NCI-H128 (cell line): ENCODE measurements at regions not wholly inside any gene's neighbourhood (a gene's known extent, or its start where the extent isn't known, plus 50 kb on each side); places are given as distances from the start of the nearest gene placed in this dataset.

ENCODE experiments used
- DNase-seq: peaks from one replicate; lab custom pipeline; 2025; ENCODE audit not compliant: unreplicated experiment; lab: John Stamatoyannopoulos, UW

- no peak for DNase-seq
These were observed 237.6 kb downstream of the QKI start for GRCh38 chr6:163651915-163652668.

DNA sequence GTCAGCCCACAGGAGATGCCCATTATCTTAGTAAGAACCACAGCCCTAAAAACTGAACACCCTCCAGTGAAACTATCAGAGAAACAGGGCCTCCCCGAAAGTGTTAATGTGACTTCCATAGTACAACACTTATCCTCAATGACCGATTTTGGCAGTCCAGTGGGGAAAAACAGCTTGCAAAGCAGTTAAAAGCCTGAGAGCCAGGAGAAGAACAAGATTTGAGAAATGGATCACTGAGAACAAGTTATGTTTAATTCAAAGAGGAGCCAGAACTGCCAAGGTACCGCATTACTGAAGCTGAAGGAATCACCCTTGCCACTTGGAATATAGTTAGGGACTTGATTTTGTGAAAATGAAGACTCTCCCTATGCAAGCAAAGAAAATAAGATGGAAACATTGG is 236.9 kb downstream of the QKI start:
- no peak for DNase-seq

- no peak for DNase-seq
These were observed 234.3 kb downstream of the QKI start for GRCh38 chr6:163648868-163649267.

DNA sequence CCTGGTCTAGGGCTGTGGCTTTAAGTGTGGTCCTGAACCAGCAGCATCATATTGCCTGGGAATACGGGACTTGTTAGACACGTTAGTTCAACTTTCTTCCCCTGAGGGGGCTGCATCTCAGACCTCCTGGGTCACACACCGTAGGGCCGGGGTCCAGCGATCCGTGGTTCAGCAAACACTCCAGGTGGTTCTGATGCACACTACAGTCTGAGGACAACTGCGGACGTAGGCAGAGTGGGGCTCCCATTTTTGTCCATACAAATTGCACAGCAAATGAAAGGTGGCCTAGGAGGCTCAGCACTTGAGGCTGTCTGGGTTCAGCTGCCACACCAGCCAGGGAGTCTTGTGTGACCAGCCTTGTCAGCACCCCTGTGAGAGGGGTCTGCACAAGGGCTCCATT is 233.1 kb downstream of the QKI start:
- no peak for DNase-seq

DNA sequence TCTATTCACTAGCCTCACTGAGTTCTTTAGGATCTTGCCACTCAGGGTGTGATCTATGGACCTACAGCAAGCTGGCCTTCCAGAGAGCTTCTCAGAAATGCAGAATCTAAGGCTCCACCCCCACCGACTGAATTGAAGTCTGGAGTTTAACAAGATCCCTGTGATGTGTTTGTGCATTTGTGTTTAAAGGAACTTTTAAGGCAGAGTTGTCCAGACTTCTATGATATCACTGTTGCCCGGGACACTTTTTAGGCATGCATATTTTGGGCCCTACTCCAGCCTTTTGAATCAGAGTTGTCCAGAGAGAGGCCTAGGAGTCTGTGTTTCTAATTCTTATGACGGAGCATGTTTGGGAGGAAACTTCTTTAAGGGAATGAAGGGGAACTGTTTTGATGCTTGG is 232.3 kb downstream of the QKI start:
- no peak for DNase-seq

- no peak for DNase-seq
These were observed 231.6 kb downstream of the QKI start for GRCh38 chr6:163646133-163646532.

GRCh38 chr6:163645560-163645959 is 231.0 kb downstream of the QKI start:
- no peak for DNase-seq

DNA sequence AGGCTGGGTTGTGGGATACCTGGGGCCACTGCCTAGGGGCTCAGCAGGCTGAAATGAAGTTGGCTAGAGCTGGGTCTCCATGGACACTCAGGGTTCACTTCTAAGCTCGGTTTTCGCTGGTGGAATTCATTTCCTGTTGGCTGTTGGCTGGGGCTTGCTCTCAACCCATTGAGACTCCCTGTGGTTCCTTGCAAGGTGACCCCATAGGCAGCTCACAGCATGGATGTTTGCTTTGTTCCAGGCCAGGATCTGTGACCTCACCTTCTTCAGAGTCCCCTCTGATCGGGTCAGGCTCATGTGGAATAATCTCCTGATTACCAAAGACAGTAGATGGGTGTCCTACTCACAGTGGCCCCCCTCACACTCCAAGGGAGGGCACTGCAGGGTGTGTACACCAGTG is 229.3 kb downstream of the QKI start:
- no peak for DNase-seq

DNA sequence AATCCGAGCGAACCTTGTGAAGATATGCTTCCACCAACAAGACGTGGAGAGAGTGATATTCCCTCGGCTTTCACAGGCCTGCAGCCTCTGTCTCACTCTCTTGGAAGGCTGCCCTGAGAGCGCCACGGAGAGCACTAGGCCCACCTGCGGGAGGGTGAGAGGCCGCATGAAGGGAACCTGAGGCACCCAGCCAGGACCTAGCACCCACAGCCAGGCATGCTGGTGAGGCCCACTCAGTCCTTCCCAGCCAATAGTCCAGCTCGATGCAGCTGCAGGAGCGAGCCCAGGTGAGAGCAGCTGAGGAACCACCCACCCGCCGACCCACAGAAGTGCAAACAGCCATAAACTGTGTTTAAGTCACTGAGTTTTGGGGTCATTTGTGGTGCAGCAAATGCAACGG is 227.2 kb downstream of the QKI start:
- DNase-seq: no peak

- no peak for DNase-seq
These were observed 226.1 kb downstream of the QKI start for GRCh38 chr6:163640641-163641040.

GRCh38 chr6:163637524-163637923 is 223.0 kb downstream of the QKI start:
- no peak for DNase-seq

DNA sequence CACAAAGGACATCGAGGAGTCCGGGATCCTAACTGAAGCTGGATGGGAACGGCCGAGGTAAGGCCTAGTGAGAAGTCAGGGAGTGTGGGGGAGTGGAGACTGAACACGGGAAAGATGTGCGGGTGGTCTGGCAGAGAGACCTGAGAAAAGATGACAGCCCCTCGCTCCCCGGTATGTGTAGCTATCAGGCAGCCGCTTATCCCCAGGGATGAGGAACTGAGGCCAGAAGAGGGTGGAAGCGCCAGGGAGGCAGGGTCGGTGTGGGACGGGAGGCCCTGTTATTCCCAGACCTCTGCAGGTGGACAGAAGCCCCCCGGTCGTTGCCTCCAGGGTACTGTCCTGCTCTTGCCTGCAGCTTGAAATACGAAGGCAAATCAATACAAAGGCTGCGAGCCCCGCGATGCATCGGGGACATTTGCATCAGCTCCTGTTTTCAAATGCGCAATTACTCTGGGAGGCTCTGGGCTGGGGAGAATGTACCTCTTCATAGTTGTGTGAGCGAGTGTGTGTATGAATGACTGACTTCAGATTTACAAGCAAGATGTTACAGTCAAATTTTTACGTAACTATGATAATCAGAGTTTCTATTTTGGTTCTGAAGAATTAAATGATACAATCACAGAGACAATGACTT is 221.3 kb downstream of the QKI start:
- no peak for DNase-seq

DNA sequence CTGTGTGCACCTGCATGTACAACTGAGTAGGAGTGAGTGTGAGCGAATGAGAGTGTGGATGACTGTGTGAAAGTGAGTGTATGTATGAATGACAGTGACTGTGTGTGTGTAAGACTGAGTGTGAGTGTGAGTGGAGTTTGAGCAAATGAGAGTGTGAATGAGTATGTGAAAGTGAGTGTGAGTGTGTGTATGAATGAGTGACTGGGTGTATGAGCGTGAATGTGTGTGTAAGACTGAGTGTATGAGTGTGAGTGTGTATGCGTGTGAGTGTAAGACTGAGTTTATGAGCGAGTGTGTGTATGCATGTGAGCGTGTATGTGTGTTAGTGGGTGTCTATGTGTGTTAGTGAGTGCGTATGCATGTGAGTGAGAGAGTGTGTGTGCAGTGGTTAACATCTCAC is 220.8 kb downstream of the QKI start:
- DNase-seq: no peak

DNA sequence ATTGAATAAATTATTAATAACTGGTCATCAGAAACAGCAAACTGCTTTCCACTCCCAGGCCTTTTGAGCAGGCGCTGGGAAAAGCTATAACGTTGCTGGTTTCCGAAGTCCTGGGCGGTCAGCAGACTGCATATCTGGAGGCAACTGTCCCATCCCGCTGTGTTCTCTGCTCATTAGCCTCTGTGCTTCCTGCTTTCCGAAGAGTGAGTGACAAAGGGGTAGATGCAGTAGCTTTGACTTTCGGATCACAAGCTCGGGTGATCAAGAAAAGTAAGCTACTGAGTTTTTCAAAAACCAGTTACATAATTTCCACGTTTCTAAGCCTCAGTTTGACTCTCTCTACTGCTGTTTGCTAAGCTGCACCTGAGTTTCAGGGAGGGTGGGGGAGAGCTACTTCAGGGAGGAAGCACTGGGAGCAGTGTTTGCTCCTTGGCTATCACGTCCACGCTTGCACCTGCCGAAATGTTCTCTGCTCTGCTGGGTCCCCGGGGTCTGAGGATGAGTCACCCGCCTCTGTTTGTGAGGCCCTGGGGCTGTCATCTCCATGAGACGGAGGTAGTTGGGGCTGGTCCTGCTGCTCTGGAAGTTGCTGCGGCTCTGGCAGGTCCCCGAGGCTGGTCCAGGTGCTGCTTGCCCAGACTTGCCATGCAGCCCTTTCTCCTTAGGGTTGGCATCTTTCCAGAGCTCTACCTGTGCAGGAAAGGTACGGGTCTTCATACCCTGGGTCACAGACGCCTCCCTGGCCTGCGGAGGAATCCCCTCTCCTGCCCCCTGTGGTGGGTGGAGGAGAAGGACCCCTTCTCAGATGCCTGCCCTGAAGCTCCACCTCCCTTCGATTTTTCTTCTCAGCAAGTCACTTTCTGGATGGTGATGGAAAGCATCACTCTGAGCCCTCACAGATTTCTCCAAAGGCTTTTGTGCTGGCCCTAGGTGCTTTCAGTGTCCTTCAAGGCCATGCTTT is 220.0 kb downstream of the QKI start:
- DNase-seq: no peak

- no peak for DNase-seq
These were observed 216.5 kb downstream of the QKI start for GRCh38 chr6:163630991-163631390.

DNA sequence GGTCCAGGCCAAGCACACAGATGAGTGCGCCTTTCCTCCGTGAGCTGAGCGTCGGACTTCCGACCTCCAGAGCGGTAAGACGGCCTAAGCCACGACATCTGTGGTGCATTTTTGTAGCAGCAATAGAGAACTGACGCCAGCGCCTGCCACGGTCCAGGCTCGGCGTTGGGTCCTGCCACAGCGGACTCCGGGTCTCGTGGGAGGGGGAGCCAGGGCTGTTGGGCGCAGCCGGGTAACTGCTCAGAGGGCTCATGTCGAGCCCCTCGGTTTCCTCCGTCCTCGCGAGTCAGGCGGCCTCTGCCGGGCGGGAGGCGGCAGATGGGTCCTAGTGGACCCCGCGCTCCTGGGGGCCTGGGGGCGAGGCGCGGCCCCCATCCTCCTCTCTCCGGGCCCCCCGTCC is 216.1 kb downstream of the QKI start:
- DNase-seq: no peak

- DNase-seq: no peak
These were observed 215.6 kb downstream of the QKI start for GRCh38 chr6:163630096-163630495.
